ENCODE measurements at regions not wholly inside any gene's neighbourhood (a gene's known extent, or its start where the extent isn't known, plus 50 kb on each side); places are given as distances from the start of the nearest gene placed in this dataset.

- TF ChIP-seq CTCF (IDR thresholded peaks at IDR 0.05; ENCODE audit: extremely low read depth in 1 of 2, insufficient read depth in 1 of 2, low read depth in 1 of 2, low read length in 2 of 2) (no peak), POLR2A (IDR thresholded peaks at IDR 0.05; ENCODE audit: low read depth, low read length) (no peak), EZH2 (IDR thresholded peaks at IDR 0.05; ENCODE audit: borderline replicate concordance, low read depth, low read length, severe bottlenecking) (no peak), POLR2AphosphoS5 (IDR thresholded peaks at IDR 0.05; ENCODE audit: insufficient read depth, low read depth, low read length) (no peak), MAX (IDR thresholded peaks at IDR 0.05; ENCODE audit: insufficient read depth, insufficient read length) (no peak), MYC (IDR thresholded peaks at IDR 0.05; ENCODE audit: low read depth, low read length) (no peak), GATA2 (IDR thresholded peaks at IDR 0.05; ENCODE audit: insufficient read depth, insufficient read length, low read depth, low read length) (no peak), JUN (IDR thresholded peaks at IDR 0.05; ENCODE audit: borderline replicate concordance, insufficient read depth, insufficient read length, low read depth) (no peak)
These were observed 2428.4 kb upstream of the PCDH20 start for GRCh38 chr13:63843766-63844699.

Measured in endothelial cell of umbilical vein (primary cell).